Mucosa of descending colon (tissue), 3 donors: ENCODE measurements at regions not wholly inside any gene's neighbourhood (a gene's known extent, or its start where the extent isn't known, plus 50 kb on each side); places are given as distances from the start of the nearest gene placed in this dataset.

Experiments
- ATAC-seq: fragments of 200-7000 bp; cut with Tn5 transposase; one replicate; pipeline ENCODE4 v1.9.1; 2020; ENCODE audit warnings: mild to moderate bottlenecking, moderate library complexity
- DNase-seq, 3 donors: peaks; one replicate each; pipeline ENCODE4 v3.0.0-alpha.2; 2020
- H3K36me3 ChIP-seq: fragments of 200-600 bp; one replicate; pipeline ENCODE4 v1.8.0; 2021; ENCODE audit warnings: low read depth, mild to moderate bottlenecking
- H3K4me1 ChIP-seq: fragments of 200-600 bp; one replicate; pipeline ENCODE4 v1.8.0; 2021; ENCODE audit warnings: low read depth, mild to moderate bottlenecking
- H3K4me3 ChIP-seq: fragments of 200-600 bp; one replicate; pipeline ENCODE4 v1.8.0; 2021; ENCODE audit warnings: mild to moderate bottlenecking
- H3K9me3 ChIP-seq: fragments of 200-600 bp; one replicate; pipeline ENCODE4 v1.8.0; 2021; ENCODE audit warnings: mild to moderate bottlenecking
- CTCF ChIP-seq: fragments of 200-600 bp; IDR thresholded peaks from one replicate; pipeline ENCODE4 v1.8.0; 2022; ENCODE audit warnings: antibody characterized with exemption, mild to moderate bottlenecking
- intact Hi-C, 2 donors: fragments of 100-400 bp; cut with DNase I in 1 of 2; cut with micrococcal nuclease in 1 of 2; formaldehyde crosslinking; loops; one replicate each; pipeline versions ENCODE4 v1.11.0 to v1.11.1; 2022; cut with DNase I, micrococcal nuclease
- donor health status: DM: no; HTN: no; CAD: no; lungs with moderate emphysema.
- donor health status: DM: no; HTN: no; CAD: no.
- donor health status: DM: no; HTN: yes; CAD: no.

DNA sequence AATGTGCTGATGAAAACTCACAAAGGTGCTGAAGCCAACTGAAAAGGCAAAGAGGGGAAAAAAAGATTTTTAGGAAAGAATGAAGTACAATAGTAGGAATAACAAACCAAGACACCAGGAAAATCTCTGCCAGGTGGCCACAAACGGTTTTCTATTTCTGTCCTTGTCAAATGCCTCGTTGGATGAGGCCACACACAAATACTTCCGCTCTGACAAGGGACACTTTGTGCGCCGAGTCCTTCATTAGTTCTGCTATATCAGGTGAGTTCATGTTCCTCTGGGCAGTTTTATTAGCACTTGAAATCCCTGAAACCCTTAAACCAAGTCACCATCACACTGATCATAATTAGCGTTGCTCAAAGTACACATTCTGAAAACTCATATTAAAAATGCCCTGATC lies 373.1 kb downstream of the VPS13C start:
- TF ChIP-seq CTCF = no peak
- ATAC-seq (no peak), DNase-seq (no peak)
- Histone ChIP-seq H3K4me3 (no peak overlapping the region), H3K36me3 (no peaks in the 10 kb centered on the region), H3K9me3 (no peaks in the 10 kb centered on the region), H3K4me1 (no peaks in the 10 kb centered on the region)
- intact Hi-C loops = no loop called here

DNA sequence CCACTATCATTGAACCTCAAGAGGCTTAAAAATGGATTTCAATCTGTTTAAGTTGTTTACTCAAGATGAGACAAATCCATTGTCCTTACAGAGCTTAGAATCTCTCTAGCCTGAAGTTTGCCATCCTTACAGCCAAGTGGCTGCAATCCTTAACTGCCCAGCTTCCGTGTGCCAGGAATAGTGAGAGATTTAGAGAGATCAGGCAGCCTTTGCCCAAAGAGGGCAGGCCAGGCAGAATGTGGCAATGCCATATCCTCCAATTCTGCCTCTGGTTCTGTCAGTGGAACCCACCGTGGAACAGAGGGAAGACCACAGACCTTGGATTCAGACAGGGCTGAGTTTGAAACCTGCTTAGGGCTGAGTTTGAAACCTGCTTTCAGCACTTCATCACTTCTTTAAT lies 374.3 kb downstream of the VPS13C start:
- ATAC-seq (no peak), DNase-seq (no peak)
- TF ChIP-seq CTCF = no peak
- H3K9me3 ChIP-seq = no peaks in the 10 kb centered on the region
- no peaks in the 10 kb centered on the region for H3K36me3 ChIP-seq
- intact Hi-C loops = no loop called here
- H3K4me1 ChIP-seq = no peaks in the 10 kb centered on the region
- H3K4me3 ChIP-seq = no peak overlapping the region

- DNase-seq = no peak
- Histone ChIP-seq H3K4me3 (no peak overlapping the region), H3K9me3 (no peaks in the 10 kb centered on the region), H3K36me3 (no peaks in the 10 kb centered on the region), H3K4me1 (no peaks in the 10 kb centered on the region)
- TF ChIP-seq CTCF = no peak
- no peak for ATAC-seq
- intact Hi-C loops = no loop called here
These were observed 374.7 kb downstream of the VPS13C start for GRCh38 chr15:61685534-61685933.

GRCh38 chr15:61684749-61685467 lies 375.3 kb downstream of the VPS13C start:
- intact Hi-C loops = no loop called here
- Histone ChIP-seq H3K4me1 (no peaks in the 10 kb centered on the region), H3K4me3 (no peak overlapping the region), H3K36me3 (no peaks in the 10 kb centered on the region), H3K9me3 (no peaks in the 10 kb centered on the region)
- ATAC-seq (no peak), DNase-seq (no peak)
- no peak for TF ChIP-seq CTCF

DNA sequence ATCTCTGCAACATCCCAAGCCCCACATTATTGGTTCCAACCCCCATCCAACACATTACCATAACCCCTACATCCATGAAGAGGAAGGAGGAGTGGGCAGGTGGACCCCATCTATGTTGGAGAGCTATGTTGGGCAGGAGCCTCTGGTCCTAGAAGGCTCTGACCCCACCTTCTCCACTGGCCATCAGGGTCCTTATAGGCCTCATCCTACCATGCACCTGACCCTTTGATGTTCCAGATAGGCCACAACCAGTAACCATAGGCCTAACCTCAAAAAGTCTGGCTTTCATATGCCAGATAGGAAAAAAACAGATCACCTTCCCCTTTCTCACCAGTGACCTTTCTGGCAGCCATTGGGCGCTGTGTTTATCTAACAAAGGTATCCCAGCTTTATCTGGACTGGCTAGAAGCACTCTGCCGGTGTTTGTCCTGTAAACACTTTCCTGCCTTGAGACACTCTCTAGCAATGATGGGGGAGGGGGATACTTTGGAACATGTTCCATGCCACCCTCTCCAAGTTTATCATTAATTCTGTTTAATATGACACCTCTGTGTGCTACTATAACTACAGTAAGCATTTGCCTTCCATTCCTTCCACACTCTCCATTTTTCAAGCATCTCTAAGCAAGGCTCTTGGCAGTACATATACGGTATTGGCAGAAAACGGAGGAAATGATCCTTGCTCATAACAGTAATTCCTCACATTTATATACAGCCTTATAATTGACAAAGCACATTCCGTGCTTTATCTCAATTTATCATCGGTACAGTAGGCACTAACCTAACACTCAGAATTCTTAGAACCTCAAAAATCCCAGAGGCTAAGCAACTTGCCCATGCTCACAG lies 377.1 kb downstream of the VPS13C start:
- no peak overlapping the region for H3K4me3 ChIP-seq
- intact Hi-C loops = no loop called here
- no peaks in the 10 kb centered on the region for H3K36me3 ChIP-seq
- ATAC-seq (no peak), DNase-seq (no peak)
- TF ChIP-seq CTCF = no peak
- no peaks in the 10 kb centered on the region for H3K9me3 ChIP-seq
- no peaks in the 10 kb centered on the region for H3K4me1 ChIP-seq
